HCT116 (cell line): ENCODE measurements at regions not wholly inside any gene's neighbourhood (a gene's known extent, or its start where the extent isn't known, plus 50 kb on each side); places are given as distances from the start of the nearest gene placed in this dataset.

Experiments used
- ATAC-seq: fragments of 200-7000 bp; cut with Tn5 transposase; 2 replicates; pipeline ENCODE4 v1.9.1; 2020; ENCODE audit warnings: mild to moderate bottlenecking, moderate library complexity
- BruUV-seq: library from RNA; stranded (reverse); fragments of 400-500 nt; replicated peaks from 2 replicates; lab custom pipeline; 2021; lab: Mats Ljungman, UMichigan
- CTCF ChIA-PET: fragments of 300-600 bp; sonication (Branson Sonifier 250); formaldehyde crosslinking; loops from one replicate; lab custom pipeline; 2021; ENCODE audit warnings: antibody characterized with exemption; lab: Charles Lee
- POLR2A ChIA-PET: fragments of 300-600, 350-600 bp; sonication (Branson Sonifier 250); formaldehyde crosslinking; loops from one replicate; lab custom pipeline; 2021; ENCODE audit warnings: antibody characterized with exemption; lab: Charles Lee
- RAD21 ChIA-PET, 2 experiments: fragments of 300-600 bp; sonication (Branson Sonifier 250); formaldehyde crosslinking; loops; one replicate each; lab custom pipeline; 2023; ENCODE audit warnings: low total read pairs in 2 of 2; ENCODE audit not compliant: uncharacterized antibody in 2 of 2, unreplicated experiment in 2 of 2, low non-redundant PET in 1 of 2; lab: Charles Lee
- DNase-seq: peaks from one replicate; pipeline ENCODE4 v3.0.0-alpha.2; 2010; ENCODE audit warnings: low read depth, low spot score
- H2AFZ ChIP-seq: fragments of 200-600 bp; shearing (Covaris generic), sonication (generic); 2 replicates; pipeline ENCODE4 v1.6.1; 2017; ENCODE audit warnings: low read depth, mixed run types, mixed read lengths, antibody characterized with exemption, low read length; ENCODE audit not compliant: poor library complexity, severe bottlenecking
- H3K27ac ChIP-seq: 2 replicates; pipeline ENCODE4 v1.5.1; 2012; ENCODE audit warnings: low read depth, low read length
- H3K27me3 ChIP-seq: fragments of 200-600 bp; sonication (generic); 2 replicates; pipeline ENCODE4 v1.6.1; 2016; ENCODE audit warnings: mixed run types, low read length, mixed read lengths; ENCODE audit not compliant: insufficient read depth
- H3K36me3 ChIP-seq, 2 experiments: fragments of 200-500 bp in 1 of 2; fragments of 200-600 bp in 1 of 2; sonication (Bioruptor generic) in 1 of 2; sonication (generic) in 1 of 2; 2 replicates each; pipeline versions ENCODE4 v1.5.1 to v1.6.1; 2014 to 2016; ENCODE audit warnings: low read length in 2 of 2, inconsistent platforms in 1 of 2, mixed read lengths in 1 of 2, mixed run types in 1 of 2; ENCODE audit not compliant: insufficient read depth in 2 of 2, control insufficient read depth in 1 of 2
- H3K4me1 ChIP-seq, 2 experiments: fragments of 200-600 bp in 1 of 2; sonication (generic) in 1 of 2; 2 replicates each; pipeline versions ENCODE4 v1.5.1 to v1.6.1; 2012 to 2017; ENCODE audit warnings: low read length in 2 of 2, inconsistent platforms in 1 of 2, mild to moderate bottlenecking in 1 of 2, mixed read lengths in 1 of 2, mixed run types in 1 of 2, moderate library complexity in 1 of 2; ENCODE audit not compliant: insufficient read depth in 2 of 2, control insufficient read depth in 1 of 2
- H3K4me2 ChIP-seq: fragments of 200-600 bp; sonication (generic); 2 replicates; pipeline ENCODE4 v1.6.1; 2017; ENCODE audit warnings: mixed run types, low read length, mixed read lengths
- H3K4me3 ChIP-seq, 2 experiments: fragments of 200-600 bp in 1 of 2; sonication (generic) in 1 of 2; replicated peaks in 1 of 2; 2 replicates each; pipeline ENCODE4 v1.5.1; 2011 to 2016; ENCODE audit warnings: low read length in 2 of 2, control low read depth in 1 of 2, low read depth in 1 of 2, mild to moderate bottlenecking in 1 of 2, mixed read lengths in 1 of 2, mixed run types in 1 of 2
- H3K79me2 ChIP-seq: fragments of 200-600 bp; sonication (generic); 2 replicates; pipeline ENCODE4 v1.6.1; 2017; ENCODE audit warnings: mild to moderate bottlenecking, mixed run types, low read length, moderate library complexity, mixed read lengths; ENCODE audit not compliant: insufficient read depth
- H3K9ac ChIP-seq: fragments of 200-600 bp; sonication (generic); 2 replicates; pipeline ENCODE4 v1.6.1; 2016; ENCODE audit warnings: low read length, mixed read lengths
- H3K9me2 ChIP-seq: fragments of 200-600 bp; sonication (generic), shearing (Covaris generic); 2 replicates; pipeline ENCODE4 v1.6.1; 2017; ENCODE audit warnings: mixed run types, mild to moderate bottlenecking, moderate library complexity; ENCODE audit not compliant: insufficient read depth
- H3K9me3 ChIP-seq, 2 experiments: fragments of 200-500 bp in 1 of 2; fragments of 200-600 bp in 1 of 2; sonication (Bioruptor generic) in 1 of 2; sonication (generic) in 1 of 2; 2 replicates each; pipeline ENCODE4 v1.6.1; 2014 to 2017; ENCODE audit warnings: low read length in 2 of 2, mixed read lengths in 2 of 2, inconsistent platforms in 1 of 2, low read depth in 1 of 2, mild to moderate bottlenecking in 1 of 2, mixed run types in 1 of 2, moderate library complexity in 1 of 2; ENCODE audit not compliant: control insufficient read depth in 1 of 2, insufficient read depth in 1 of 2
- H4K20me1 ChIP-seq: fragments of 200-600 bp; sonication (generic), shearing (Covaris generic); 2 replicates; pipeline ENCODE4 v1.6.1; 2017; ENCODE audit warnings: mixed run types, mild to moderate bottlenecking, moderate library complexity; ENCODE audit not compliant: insufficient read depth
- CBX3 ChIP-seq: IDR thresholded peaks from 2 replicates; pipeline ENCODE4 v1.6.1; 2012; ENCODE audit warnings: low read depth
- EGR1 ChIP-seq: IDR thresholded peaks from 2 replicates; pipeline ENCODE4 v1.6.1; 2012; ENCODE audit warnings: low read depth
- ELF1 ChIP-seq: IDR thresholded peaks from 2 replicates; pipeline ENCODE4 v1.6.1; 2012; ENCODE audit warnings: low read depth, borderline replicate concordance
- EZH2phosphoT487 ChIP-seq: fragments of 200-600 bp; IDR thresholded peaks from 2 replicates; pipeline ENCODE4 v1.6.1; 2018; ENCODE audit warnings: antibody characterized with exemption, borderline replicate concordance
- FOSL1 ChIP-seq: IDR thresholded peaks from 2 replicates; pipeline ENCODE4 v1.6.1; 2012; ENCODE audit warnings: low read depth
- POLR2A ChIP-seq: IDR thresholded peaks from 2 replicates; pipeline ENCODE4 v1.7.0; 2011; ENCODE audit warnings: borderline replicate concordance; ENCODE audit not compliant: insufficient read depth, insufficient read length; ENCODE audit errors: extremely low read depth
- POLR2AphosphoS5 ChIP-seq: IDR thresholded peaks from 2 replicates; pipeline ENCODE4 v1.6.1; 2011; ENCODE audit warnings: mild to moderate bottlenecking, low read depth, low read length, moderate library complexity
- SIN3A ChIP-seq: IDR thresholded peaks from 2 replicates; pipeline ENCODE4 v1.6.1; 2012; ENCODE audit warnings: low read depth
- SP1 ChIP-seq: IDR thresholded peaks from 2 replicates; pipeline ENCODE4 v1.6.1; 2012; ENCODE audit warnings: low read depth
- SRF ChIP-seq: IDR thresholded peaks from 2 replicates; pipeline ENCODE4 v1.6.1; 2012; ENCODE audit warnings: low read depth
- YY1 ChIP-seq: IDR thresholded peaks from 2 replicates; pipeline ENCODE4 v1.6.1; 2011; ENCODE audit warnings: low read length, low read depth, moderate library complexity, mild to moderate bottlenecking; ENCODE audit not compliant: insufficient replicate concordance; ENCODE audit errors: extremely low read depth
- ZFX ChIP-seq: fragments of 450-650 bp; IDR thresholded peaks from 2 replicates; pipeline ENCODE4 v1.6.1; 2017
- ZNF274 ChIP-seq: fragments of 200-500 bp; sonication (Bioruptor generic); IDR thresholded peaks from 2 replicates; pipeline ENCODE4 v1.6.1; 2014; ENCODE audit warnings: mild to moderate bottlenecking, low read depth, low read length, inconsistent platforms
- intact Hi-C: fragments of 100-400 bp; cut with micrococcal nuclease; formaldehyde crosslinking; loops from 2 replicates; pipeline ENCODE4 v1.10.0; 2022
- TF ChIP-seq, protein P1 (sequence below): IDR thresholded peaks from 2 replicates; pipeline ENCODE4 v1.6.1; 2012
- TF ChIP-seq, protein P2 (sequence below): IDR thresholded peaks from 2 replicates; pipeline ENCODE4 v1.6.1; 2012
- TF ChIP-seq, protein P3 (sequence below): IDR thresholded peaks from 2 replicates; pipeline ENCODE4 v1.6.1; 2011; ENCODE audit warnings: mild to moderate bottlenecking, low read length, moderate library complexity; ENCODE audit not compliant: insufficient replicate concordance; ENCODE audit errors: extremely low read depth
- TF ChIP-seq, protein P4 (sequence below): IDR thresholded peaks from 2 replicates; pipeline ENCODE4 v1.6.1; 2012; ENCODE audit warnings: low read depth

DNA sequence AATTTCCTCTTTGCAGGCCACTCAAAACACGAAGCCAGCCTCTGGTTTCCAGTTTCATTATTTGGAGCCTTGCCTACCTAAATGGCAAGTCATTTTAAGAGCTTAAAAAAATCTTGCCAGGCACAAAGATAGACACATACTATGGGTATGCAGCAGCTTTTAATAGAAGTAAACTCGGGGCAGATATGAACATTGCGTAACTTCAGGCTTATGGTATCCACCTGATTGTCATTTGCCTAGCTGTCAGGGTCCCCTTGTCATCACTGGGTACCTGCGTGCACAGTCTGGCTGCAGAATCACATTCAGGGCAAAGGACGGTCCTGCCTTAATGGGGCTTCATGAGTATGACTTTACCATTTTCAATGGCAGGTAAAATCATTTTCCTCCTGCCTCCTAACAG lies 466.1 kb upstream of the NRP1 start:
- no peak overlapping the region for H3K27ac ChIP-seq
- no peaks in the 10 kb centered on the region for H3K9me2 ChIP-seq
- POLR2A ChIA-PET: no interaction called here
- no peaks in the 10 kb centered on the region for H3K79me2 ChIP-seq
- H3K4me3 ChIP-seq: no peak overlapping the region
- CTCF ChIA-PET: no interaction called here
- no peak overlapping the region for H2AFZ ChIP-seq
- peaks cover 18 to 31% of the 10 kb centered on the region in 2 experiments for H3K4me1 ChIP-seq
- BruUV-seq: no TSS peak
- no peaks in the 10 kb centered on the region for H3K9me3 ChIP-seq
- H4K20me1 ChIP-seq: no peaks in the 10 kb centered on the region
- H3K36me3 ChIP-seq: no peaks in the 10 kb centered on the region
- no peak overlapping the region for H3K4me2 ChIP-seq
- no peak overlapping the region for H3K9ac ChIP-seq
- TF ChIP-seq CBX3 (no peak), POLR2A (no peak), SRF (no peak), EZH2phosphoT487 (no peak), SIN3A (no peak), SP1 (no peak), FOSL1 (no peak), ZNF274 (no peak)
- TF ChIP-seq, protein P1, sequence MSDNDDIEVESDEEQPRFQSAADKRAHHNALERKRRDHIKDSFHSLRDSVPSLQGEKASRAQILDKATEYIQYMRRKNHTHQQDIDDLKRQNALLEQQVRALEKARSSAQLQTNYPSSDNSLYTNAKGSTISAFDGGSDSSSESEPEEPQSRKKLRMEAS: no peak
- RAD21 ChIA-PET: no interaction called here
- DNase-seq (no peak), ATAC-seq (no peak)
- intact Hi-C loops: no loop called here
- H3K27me3 ChIP-seq: no peaks in the 10 kb centered on the region

DNA sequence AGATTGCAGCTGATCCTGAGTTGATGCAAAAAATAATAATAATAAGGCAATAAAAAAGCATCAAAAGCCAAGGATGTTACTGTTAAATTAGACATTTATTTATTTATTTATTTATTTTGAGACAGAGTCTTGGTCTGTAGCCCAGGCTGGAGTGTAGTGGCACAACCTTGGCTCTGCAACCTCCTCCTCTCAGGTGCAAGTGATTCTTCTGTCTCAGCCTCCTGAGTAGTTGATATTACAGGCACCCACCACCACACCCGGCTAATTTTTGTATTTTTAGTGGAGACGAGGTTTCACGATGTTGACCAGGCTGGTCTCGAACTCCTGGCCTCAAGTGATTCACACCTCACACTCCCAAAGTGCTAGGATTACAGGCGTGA lies 465.5 kb upstream of the NRP1 start:
- Histone ChIP-seq H3K27ac (no peak overlapping the region), H4K20me1 (no peaks in the 10 kb centered on the region), H3K36me3 (no peaks in the 10 kb centered on the region), H3K4me1 (peaks cover 18 to 31% of the 10 kb centered on the region in 2 experiments), H3K79me2 (no peaks in the 10 kb centered on the region), H3K27me3 (no peaks in the 10 kb centered on the region), H3K4me2 (no peak overlapping the region), H2AFZ (no peak overlapping the region), H3K9me2 (no peaks in the 10 kb centered on the region), H3K9ac (no peak overlapping the region), H3K9me3 (no peaks in the 10 kb centered on the region), H3K4me3 (no peak overlapping the region)
- ChIA-PET RAD21 (no interaction called here), CTCF (no interaction called here), POLR2A (no interaction called here)
- DNase-seq (no peak), ATAC-seq (no peak)
- BruUV-seq: no TSS peak
- intact Hi-C loops: no loop called here
- TF ChIP-seq ZNF274 (no peak), YY1 (no peak), POLR2AphosphoS5 (no peak), EGR1 (no peak), ZFX (no peak), EZH2phosphoT487 (no peak), ELF1 (no peak)
- TF ChIP-seq, protein P2, sequence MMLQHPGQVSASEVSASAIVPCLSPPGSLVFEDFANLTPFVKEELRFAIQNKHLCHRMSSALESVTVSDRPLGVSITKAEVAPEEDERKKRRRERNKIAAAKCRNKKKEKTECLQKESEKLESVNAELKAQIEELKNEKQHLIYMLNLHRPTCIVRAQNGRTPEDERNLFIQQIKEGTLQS: no peak
- TF ChIP-seq, protein P3, sequence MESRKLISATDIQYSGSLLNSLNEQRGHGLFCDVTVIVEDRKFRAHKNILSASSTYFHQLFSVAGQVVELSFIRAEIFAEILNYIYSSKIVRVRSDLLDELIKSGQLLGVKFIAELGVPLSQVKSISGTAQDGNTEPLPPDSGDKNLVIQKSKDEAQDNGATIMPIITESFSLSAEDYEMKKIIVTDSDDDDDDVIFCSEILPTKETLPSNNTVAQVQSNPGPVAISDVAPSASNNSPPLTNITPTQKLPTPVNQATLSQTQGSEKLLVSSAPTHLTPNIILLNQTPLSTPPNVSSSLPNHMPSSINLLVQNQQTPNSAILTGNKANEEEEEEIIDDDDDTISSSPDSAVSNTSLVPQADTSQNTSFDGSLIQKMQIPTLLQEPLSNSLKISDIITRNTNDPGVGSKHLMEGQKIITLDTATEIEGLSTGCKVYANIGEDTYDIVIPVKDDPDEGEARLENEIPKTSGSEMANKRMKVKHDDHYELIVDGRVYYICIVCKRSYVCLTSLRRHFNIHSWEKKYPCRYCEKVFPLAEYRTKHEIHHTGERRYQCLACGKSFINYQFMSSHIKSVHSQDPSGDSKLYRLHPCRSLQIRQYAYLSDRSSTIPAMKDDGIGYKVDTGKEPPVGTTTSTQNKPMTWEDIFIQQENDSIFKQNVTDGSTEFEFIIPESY: no peak
- TF ChIP-seq, protein P4, sequence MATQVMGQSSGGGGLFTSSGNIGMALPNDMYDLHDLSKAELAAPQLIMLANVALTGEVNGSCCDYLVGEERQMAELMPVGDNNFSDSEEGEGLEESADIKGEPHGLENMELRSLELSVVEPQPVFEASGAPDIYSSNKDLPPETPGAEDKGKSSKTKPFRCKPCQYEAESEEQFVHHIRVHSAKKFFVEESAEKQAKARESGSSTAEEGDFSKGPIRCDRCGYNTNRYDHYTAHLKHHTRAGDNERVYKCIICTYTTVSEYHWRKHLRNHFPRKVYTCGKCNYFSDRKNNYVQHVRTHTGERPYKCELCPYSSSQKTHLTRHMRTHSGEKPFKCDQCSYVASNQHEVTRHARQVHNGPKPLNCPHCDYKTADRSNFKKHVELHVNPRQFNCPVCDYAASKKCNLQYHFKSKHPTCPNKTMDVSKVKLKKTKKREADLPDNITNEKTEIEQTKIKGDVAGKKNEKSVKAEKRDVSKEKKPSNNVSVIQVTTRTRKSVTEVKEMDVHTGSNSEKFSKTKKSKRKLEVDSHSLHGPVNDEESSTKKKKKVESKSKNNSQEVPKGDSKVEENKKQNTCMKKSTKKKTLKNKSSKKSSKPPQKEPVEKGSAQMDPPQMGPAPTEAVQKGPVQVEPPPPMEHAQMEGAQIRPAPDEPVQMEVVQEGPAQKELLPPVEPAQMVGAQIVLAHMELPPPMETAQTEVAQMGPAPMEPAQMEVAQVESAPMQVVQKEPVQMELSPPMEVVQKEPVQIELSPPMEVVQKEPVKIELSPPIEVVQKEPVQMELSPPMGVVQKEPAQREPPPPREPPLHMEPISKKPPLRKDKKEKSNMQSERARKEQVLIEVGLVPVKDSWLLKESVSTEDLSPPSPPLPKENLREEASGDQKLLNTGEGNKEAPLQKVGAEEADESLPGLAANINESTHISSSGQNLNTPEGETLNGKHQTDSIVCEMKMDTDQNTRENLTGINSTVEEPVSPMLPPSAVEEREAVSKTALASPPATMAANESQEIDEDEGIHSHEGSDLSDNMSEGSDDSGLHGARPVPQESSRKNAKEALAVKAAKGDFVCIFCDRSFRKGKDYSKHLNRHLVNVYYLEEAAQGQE: no peak
